IMR-90 (cell line): ENCODE measurements at regions not wholly inside any gene's neighbourhood (a gene's known extent, or its start where the extent isn't known, plus 50 kb on each side); places are given as distances from the start of the nearest gene placed in this dataset.

Experiments used
- CEBPB ChIP-seq: IDR thresholded peaks from 2 replicates; pipeline ENCODE4 v1.6.1; 2012; ENCODE audit warnings: low read depth, low read length, improper control_type of control experiment
- POLR2A ChIP-seq: IDR thresholded peaks from 2 replicates; pipeline ENCODE4 v1.6.1; 2012; ENCODE audit warnings: mild to moderate bottlenecking, low read depth, low read length
- RAD21 ChIP-seq: IDR thresholded peaks from 2 replicates; pipeline ENCODE4 v1.6.1; 2012; ENCODE audit warnings: low read length, improper control_type of control experiment
- RFX5 ChIP-seq: IDR thresholded peaks from 2 replicates; pipeline ENCODE4 v1.8.0; 2012; ENCODE audit warnings: low read depth, mild to moderate bottlenecking, low read length, moderate library complexity
- TF ChIP-seq, protein P1 (sequence below): conservative IDR thresholded peaks from 2 replicates; pipeline ENCODE4 v1.5.1; 2012; ENCODE audit warnings: mild to moderate bottlenecking, low read depth, low read length, improper control_type of control experiment

DNA sequence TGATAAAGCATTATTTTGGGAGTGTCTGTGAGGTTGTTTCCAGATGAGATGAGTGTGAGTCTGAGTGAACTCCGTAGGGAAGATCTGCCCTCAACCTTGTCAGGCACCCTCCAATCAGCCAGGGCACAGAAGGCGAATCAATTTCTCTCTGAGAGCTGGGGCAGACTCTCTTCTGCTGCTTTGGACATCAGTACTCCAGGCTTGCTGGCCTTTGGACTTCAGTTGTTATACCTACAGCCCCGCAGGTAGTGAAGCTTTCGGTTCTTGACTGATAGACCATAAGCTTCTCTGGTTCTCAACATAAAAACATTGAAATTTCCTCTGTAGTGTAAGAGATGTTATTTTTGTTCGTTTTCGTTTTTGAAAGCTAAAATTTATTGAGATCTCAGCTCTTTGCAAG is 71.4 kb downstream of the MAFB start:
- TF ChIP-seq RFX5: no peak
- TF ChIP-seq, protein P1, sequence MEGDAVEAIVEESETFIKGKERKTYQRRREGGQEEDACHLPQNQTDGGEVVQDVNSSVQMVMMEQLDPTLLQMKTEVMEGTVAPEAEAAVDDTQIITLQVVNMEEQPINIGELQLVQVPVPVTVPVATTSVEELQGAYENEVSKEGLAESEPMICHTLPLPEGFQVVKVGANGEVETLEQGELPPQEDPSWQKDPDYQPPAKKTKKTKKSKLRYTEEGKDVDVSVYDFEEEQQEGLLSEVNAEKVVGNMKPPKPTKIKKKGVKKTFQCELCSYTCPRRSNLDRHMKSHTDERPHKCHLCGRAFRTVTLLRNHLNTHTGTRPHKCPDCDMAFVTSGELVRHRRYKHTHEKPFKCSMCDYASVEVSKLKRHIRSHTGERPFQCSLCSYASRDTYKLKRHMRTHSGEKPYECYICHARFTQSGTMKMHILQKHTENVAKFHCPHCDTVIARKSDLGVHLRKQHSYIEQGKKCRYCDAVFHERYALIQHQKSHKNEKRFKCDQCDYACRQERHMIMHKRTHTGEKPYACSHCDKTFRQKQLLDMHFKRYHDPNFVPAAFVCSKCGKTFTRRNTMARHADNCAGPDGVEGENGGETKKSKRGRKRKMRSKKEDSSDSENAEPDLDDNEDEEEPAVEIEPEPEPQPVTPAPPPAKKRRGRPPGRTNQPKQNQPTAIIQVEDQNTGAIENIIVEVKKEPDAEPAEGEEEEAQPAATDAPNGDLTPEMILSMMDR: no peak
- TF ChIP-seq CEBPB: no peak
- TF ChIP-seq POLR2A: no peak
- TF ChIP-seq RAD21: no peak
